Endodermal cell (in vitro differentiated cells): ENCODE measurements at regions not wholly inside any gene's neighbourhood (a gene's known extent, or its start where the extent isn't known, plus 50 kb on each side); places are given as distances from the start of the nearest gene placed in this dataset.

ENCODE experiments used
- DNase-seq: peaks from one replicate; pipeline ENCODE4 v3.0.0-alpha.2; 2017
- H3K27ac ChIP-seq: 2 replicates; pipeline ENCODE4 v1.5.1; 2013; ENCODE audit warnings: mild to moderate bottlenecking, low read depth, low read length, moderate library complexity
- H3K27me3 ChIP-seq: 2 replicates; pipeline ENCODE4 v1.6.1; 2013; ENCODE audit warnings: mild to moderate bottlenecking, low read length, moderate library complexity; ENCODE audit not compliant: insufficient read depth, control insufficient read depth, poor library complexity, severe bottlenecking
- H3K36me3 ChIP-seq: 2 replicates; pipeline ENCODE4 v1.7.0; 2013; ENCODE audit warnings: mild to moderate bottlenecking, low read length, moderate library complexity; ENCODE audit not compliant: control insufficient read depth, insufficient read depth
- H3K4me1 ChIP-seq: one replicate; pipeline ENCODE4 v1.7.0; 2013; ENCODE audit warnings: low read length; ENCODE audit not compliant: control insufficient read depth, insufficient read depth
- H3K4me3 ChIP-seq: 2 replicates; pipeline ENCODE4 v1.5.1; 2013; ENCODE audit warnings: mild to moderate bottlenecking, low read length, moderate library complexity
- H3K9ac ChIP-seq: 2 replicates; pipeline ENCODE4 v1.6.1; 2013; ENCODE audit warnings: mild to moderate bottlenecking, low read length, moderate library complexity; ENCODE audit not compliant: poor library complexity, severe bottlenecking; ENCODE audit errors: extremely low read depth
- H3K9me3 ChIP-seq: 2 replicates; pipeline ENCODE4 v1.6.1; 2013; ENCODE audit warnings: mild to moderate bottlenecking, low read length, moderate library complexity; ENCODE audit not compliant: control insufficient read depth
- H3K27ac Mint-ChIP-seq: 2 replicates; pipeline ENCODE4 v1.8.0; 2020; ENCODE audit warnings: mixed read lengths
- H3K27me3 Mint-ChIP-seq: 2 replicates; pipeline ENCODE4 v1.8.0; 2021; ENCODE audit warnings: mild to moderate bottlenecking, mixed read lengths; ENCODE audit not compliant: insufficient read depth
- H3K36me3 Mint-ChIP-seq: 2 replicates; pipeline ENCODE4 v1.8.0; 2020; ENCODE audit warnings: low read depth, mixed read lengths
- H3K4me1 Mint-ChIP-seq: 2 replicates; pipeline ENCODE4 v1.8.0; 2020; ENCODE audit warnings: mixed read lengths
- H3K4me3 Mint-ChIP-seq: 2 replicates; pipeline ENCODE4 v1.8.0; 2020; ENCODE audit warnings: mild to moderate bottlenecking, moderate library complexity, mixed read lengths
- H3K9me3 Mint-ChIP-seq: 2 replicates; pipeline ENCODE4 v1.8.0; 2020; ENCODE audit warnings: mild to moderate bottlenecking, mixed read lengths
- CTCF ChIP-seq: fragments of 200-600 bp; sonication (generic); conservative IDR thresholded peaks from 2 replicates; pipeline ENCODE4 v1.5.0; 2021; ENCODE audit warnings: antibody characterized with exemption, mild to moderate bottlenecking
- WGBS, 2 experiments: methylation state at CpG; one replicate each; pipeline versions ENCODE4 v1.1.5 to v1.1.7; 2013; ENCODE audit warnings: missing lambda C conversion rate in 2 of 2, mixed read lengths in 1 of 2; ENCODE audit not compliant: insufficient coverage in 1 of 2, insufficient read length in 1 of 2; 5-methylcytosine and 5-hydroxymethylcytosine counted together

GRCh38 chr5:27978322-27978721 lies 939.9 kb upstream of the CDH9 start:
- Mint-ChIP-seq H3K27ac (no peak overlapping the region), H3K36me3 (no peaks in the 10 kb centered on the region), H3K9me3 (peaks cover 6% of the 10 kb centered on the region), H3K27me3 (no peaks in the 10 kb centered on the region), H3K4me3 (no peak overlapping the region), H3K4me1 (no peaks in the 10 kb centered on the region)
- Histone ChIP-seq H3K9me3 (no peaks in the 10 kb centered on the region), H3K27ac (no peak overlapping the region), H3K4me3 (no peak overlapping the region), H3K4me1 (no peaks in the 10 kb centered on the region), H3K27me3 (no peaks in the 10 kb centered on the region), H3K36me3 (no peaks in the 10 kb centered on the region), H3K9ac (no peak overlapping the region)
- no peak for TF ChIP-seq CTCF
- DNase-seq: no peak

- H3K27ac Mint-ChIP-seq: no peak overlapping the region
- no peaks in the 10 kb centered on the region for H3K27me3 Mint-ChIP-seq
- no peaks in the 10 kb centered on the region for H3K4me1 Mint-ChIP-seq
- Histone ChIP-seq H3K27ac (no peak overlapping the region), H3K9ac (no peak overlapping the region), H3K4me1 (no peaks in the 10 kb centered on the region), H3K4me3 (no peak overlapping the region), H3K27me3 (no peaks in the 10 kb centered on the region), H3K9me3 (peaks cover 30% of the 10 kb centered on the region), H3K36me3 (no peaks in the 10 kb centered on the region)
- no peak for TF ChIP-seq CTCF
- no peak for DNase-seq
- peaks cover 5% of the 10 kb centered on the region for H3K36me3 Mint-ChIP-seq
- no peak overlapping the region for H3K4me3 Mint-ChIP-seq
- H3K9me3 Mint-ChIP-seq: peaks cover 25% of the 10 kb centered on the region
Measured at GRCh38 chr5:27969157-27969556, 930.8 kb upstream of the CDH9 start.

DNA sequence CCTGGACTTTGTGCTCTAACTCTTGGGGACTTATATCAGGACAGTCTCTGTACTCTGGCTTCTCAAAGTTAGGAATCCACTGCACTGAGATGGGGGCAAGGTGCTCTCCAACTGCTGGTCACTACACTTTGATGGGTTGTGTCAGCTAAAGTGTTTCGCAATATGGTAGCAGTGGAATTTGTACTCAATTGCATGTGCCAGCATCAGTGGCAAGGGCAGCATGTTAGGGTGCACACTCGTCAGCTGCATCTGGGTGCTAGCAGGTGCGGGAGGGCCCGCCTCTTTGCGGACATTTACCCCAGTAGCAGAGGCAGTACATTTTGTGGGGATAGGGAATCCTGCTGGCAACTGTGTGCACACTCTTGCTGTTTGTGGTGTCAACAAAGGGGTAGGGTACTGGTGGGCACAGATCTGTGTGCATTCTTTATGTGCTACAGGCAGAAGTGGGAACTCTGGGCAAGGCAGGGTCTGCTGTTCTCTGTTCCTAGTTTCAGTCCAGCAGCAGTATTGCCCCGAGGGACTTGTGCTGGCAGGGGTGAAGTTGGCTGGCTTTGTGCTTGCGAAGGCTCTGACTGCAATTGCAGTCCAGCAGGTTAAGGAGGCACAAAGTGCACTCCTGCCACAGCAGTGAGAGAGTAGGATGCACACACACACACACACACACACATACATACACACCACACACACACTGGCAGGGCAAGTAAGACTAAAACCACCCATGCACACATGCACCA lies 924.8 kb upstream of the CDH9 start:
- H3K4me3 ChIP-seq: peak overlapping the region; percentile 49
- Mint-ChIP-seq H3K4me1 (no peaks in the 10 kb centered on the region), H3K27ac (no peak overlapping the region), H3K36me3 (peaks cover 5% of the 10 kb centered on the region), H3K4me3 (no peak overlapping the region), H3K27me3 (no peaks in the 10 kb centered on the region), H3K9me3 (peaks cover 47% of the 10 kb centered on the region)
- no peak overlapping the region for H3K27ac ChIP-seq
- H3K9me3 ChIP-seq: peaks cover 55% of the 10 kb centered on the region
- 97 to 100% methylated on average over 1 to 7 of the region's 7 CpGs for whole genome bisulfite sequencing, 2 experiments
- no peaks in the 10 kb centered on the region for H3K36me3 ChIP-seq
- no peaks in the 10 kb centered on the region for H3K4me1 ChIP-seq
- no peaks in the 10 kb centered on the region for H3K27me3 ChIP-seq
- DNase-seq: no peak
- no peak overlapping the region for H3K9ac ChIP-seq
- no peak for TF ChIP-seq CTCF
